Transverse colon (tissue), 4 donors: ENCODE measurements at regions not wholly inside any gene's neighbourhood (a gene's known extent, or its start where the extent isn't known, plus 50 kb on each side); places are given as distances from the start of the nearest gene placed in this dataset.

ENCODE experiments used
- CTCF ChIP-seq, 5 experiments: fragments of 200-600 bp in 3 of 5; fragments of 450-650 bp in 2 of 5; sonication (generic) in 3 of 5; IDR thresholded peaks; 1 replicate in 2 of 5; 2 replicates in 3 of 5; pipeline ENCODE4 v1.5.1; 2016 to 2017; ENCODE audit warnings: antibody characterized with exemption in 5 of 5, inconsistent platforms in 3 of 5, mild to moderate bottlenecking in 2 of 5, moderate library complexity in 1 of 5
- EP300 ChIP-seq: sonication (generic); formaldehyde crosslinking; IDR thresholded peaks from one replicate; pipeline ENCODE4 v1.6.1; 2017; ENCODE audit warnings: antibody characterized with exemption, low read depth
- POLR2A ChIP-seq: fragments of 450-650 bp; IDR thresholded peaks from one replicate; pipeline ENCODE4 v1.6.1; 2016; ENCODE audit warnings: antibody characterized with exemption, mild to moderate bottlenecking, moderate library complexity
- POLR2AphosphoS5 ChIP-seq, 3 donors: sonication (generic); formaldehyde crosslinking; IDR thresholded peaks; one replicate each; pipeline ENCODE4 v1.6.1; 2016; ENCODE audit warnings: antibody characterized with exemption in 3 of 3

GRCh38 chr11:104695065-104695463 lies 203.2 kb downstream of the CASP12 start:
- TF ChIP-seq CTCF (IDR thresholded peaks at IDR 0.05) (no peak), EP300 (no peak), POLR2A (no peak), POLR2AphosphoS5 (IDR thresholded peaks at IDR 0.05) (no peak)
